ENCODE measurements at regions not wholly inside any gene's neighbourhood (a gene's known extent, or its start where the extent isn't known, plus 50 kb on each side); places are given as distances from the start of the nearest gene placed in this dataset.

DNA sequence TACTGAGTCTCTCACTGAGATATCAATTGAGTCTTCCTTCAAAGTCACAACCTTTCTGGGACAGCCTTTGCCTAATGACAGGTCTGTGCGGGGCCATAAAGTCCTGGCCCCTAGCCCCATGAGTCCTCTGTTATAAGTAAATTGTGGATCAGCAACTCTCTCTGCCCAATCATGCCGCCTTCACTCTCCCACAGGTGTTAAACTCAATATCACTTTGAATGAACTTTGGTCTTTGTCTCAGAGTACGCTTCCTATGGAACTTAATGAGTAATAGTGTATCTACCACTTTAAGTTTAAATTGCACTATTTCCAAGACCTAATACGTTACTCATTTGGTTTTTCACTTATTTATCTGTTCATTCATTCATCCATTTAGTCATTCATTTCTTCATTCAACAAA, 826.4 kb downstream of the TUSC7 start:
- DNase-seq = no peak

DNA sequence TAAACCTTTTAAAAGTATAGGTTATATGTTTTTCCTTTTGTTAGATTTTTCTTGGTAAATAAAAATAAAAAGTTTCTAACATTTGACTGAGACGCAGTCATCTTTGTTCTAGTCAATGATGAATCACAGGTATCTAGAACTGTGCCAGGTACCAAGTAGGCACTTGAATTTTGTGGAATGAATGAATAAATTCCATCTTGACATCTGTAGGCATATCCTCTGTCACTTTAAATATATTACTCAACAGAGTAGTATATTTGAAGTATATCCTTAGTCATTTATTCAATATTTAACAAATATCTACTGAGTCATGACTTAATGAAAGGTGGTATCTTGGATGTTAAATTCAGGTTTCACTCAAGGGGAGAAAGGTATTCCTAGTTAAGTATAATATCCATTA, 828.4 kb downstream of the TUSC7 start:
- no peak for DNase-seq

DNA sequence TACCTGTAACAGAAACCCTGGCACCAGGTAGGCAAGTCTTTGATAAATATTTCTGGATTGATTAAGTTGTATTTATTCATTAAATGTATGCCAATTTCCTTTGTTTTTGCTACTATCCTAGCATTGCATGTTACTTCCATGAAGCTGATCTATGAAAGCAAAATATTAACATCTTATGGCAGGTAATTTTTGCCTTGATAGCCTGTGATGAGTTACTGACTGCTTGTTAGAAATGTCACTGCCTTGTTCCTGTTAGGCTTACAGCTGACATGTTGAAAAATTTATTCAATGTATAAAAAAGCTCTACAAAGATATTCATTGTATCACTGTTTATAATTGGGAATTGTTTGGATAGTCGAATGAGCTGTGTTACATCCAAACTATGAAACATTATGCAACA, 830.1 kb downstream of the TUSC7 start:
- no peak for DNase-seq

DNA sequence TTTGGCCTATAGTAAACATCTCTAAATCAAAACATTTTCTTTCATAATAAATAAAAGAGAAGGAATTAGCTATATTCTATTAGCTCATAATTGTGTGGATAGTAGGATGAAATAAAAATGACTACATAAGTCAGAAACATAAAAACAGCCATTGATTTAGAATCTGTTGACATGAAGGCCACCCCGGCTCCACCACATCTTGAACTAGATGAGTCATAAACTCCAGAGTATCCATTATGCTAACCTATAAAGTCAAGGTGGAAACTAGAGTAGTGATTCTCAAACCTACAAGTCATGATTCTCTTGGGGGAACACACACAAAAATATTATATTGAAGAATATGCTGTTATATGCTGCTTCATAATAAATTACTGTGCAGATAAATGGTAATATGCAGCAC, 831.0 kb downstream of the TUSC7 start:
- DNase-seq = no peak

DNA sequence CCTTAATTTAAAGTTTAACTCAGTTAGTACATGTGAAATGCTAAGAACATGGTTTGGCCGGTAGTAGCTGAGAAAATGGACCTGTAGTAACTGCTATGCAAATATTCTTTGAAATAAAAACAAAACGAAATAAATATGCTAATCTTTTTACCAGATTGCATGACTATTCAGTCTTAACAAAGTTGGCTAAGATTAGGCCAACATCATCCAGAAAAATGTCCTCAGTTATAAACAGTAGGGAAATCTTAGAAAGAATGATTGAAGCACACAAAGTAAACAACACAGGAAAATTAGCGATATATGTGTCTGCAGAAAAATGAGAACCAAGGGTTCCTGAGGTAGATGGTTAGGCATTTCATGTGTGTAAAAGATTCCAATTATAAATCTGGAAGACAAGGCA, 832.1 kb downstream of the TUSC7 start:
- no peak for DNase-seq

DNA sequence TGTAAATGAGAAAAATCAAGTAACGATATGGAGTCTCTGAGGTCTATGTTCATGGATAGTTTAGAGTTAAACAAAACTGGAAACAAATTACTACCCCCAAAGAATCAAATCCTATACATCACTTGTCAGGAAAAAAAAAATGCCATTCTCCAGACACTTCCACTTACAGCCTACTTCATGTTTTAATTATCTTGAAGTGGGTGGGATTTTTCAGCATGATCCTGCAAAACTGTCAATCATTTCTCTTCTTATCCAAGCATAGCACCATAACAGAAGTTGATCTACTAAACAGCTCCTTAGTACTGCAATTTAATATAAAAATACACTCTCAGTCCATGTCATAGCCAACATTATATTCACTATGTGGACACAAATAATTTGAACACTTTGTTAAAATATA, 833.9 kb downstream of the TUSC7 start:
- no peak for DNase-seq

DNA sequence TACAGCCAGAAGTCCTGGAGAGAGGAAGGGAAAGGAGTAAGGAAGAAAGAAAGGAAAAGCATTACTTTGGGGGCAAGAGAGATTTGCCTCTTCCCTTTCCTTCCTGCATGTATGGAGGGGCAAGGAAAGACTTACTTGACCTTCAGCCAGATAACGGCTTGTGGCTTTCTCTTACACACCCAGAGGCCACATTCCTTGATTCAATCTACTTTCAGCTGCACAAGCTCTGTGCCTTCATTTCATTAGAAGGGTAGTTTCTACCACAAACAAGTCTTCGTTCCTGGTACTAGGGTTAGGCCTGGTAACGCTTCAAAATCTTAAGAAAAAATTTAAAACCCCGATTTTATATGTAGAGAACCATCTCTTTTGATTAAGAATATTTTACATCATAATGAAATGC, 835.9 kb downstream of the TUSC7 start:
- no peak for DNase-seq

DNA sequence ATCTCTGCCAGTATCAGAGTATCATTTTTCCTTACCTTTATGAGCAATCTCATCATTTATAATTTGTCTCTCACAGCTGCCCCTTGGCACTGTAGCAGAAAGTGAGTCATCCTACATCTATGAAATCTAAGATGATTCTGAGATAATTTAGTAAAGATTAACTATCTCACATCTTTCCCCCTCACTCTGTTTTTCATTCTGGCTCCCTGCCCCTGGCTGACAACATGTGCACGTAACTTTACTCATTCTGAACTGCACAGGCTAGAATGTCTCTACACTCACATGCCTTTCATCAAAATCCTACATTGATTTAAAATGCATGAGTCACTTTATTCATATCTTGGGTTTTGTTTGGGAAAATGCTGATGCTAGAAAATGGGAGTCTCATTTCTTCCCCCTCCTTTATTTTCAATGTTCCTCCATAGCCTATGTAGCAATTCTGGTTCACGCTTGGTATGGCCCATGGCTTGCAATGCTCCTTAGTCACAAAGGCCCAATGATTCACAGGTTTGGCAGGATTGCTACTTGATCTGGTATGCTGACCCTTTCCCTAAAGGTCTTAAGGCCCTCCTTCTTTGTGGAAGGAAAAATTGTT, 838.5 kb downstream of the TUSC7 start:
- no peak for DNase-seq

DNA sequence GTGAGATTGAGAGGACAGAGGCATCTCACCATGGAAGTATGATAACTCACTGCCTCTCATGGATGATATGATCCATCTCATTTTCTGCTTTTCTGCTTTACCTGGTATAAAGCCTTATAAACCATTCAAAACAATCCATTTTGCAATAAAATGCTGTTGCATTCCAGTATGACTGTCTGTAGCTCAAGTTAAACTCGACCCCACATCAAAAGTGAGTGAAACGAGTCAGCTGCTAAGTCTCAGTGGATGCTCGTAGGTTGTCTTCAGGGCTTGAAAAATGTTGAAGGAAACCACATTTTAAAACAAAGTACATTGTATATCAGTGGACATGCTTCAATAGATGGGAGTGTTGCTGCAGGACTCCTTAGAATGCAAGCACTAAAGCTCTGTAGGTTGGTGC, 839.0 kb downstream of the TUSC7 start:
- no peak for DNase-seq

DNA sequence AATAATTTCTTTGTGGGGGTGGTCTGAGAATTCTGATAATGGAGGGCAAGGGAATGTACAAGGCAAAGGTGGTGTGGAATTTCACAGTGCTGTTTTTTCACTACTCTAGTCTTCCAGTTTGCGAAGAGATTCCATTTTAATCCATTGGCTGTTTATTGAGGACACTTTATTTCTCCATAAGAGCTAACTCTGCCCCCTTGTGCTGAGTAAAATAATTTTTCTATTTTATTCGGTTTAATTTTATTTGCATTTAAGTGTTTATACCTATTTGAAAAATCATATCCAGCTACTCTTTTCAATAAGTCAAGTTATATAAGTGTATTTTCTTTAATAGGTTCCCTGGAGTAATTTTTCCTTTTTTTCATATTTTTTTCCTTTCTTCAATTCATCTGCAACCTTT, 840.1 kb downstream of the TUSC7 start:
- DNase-seq = no peak

DNA sequence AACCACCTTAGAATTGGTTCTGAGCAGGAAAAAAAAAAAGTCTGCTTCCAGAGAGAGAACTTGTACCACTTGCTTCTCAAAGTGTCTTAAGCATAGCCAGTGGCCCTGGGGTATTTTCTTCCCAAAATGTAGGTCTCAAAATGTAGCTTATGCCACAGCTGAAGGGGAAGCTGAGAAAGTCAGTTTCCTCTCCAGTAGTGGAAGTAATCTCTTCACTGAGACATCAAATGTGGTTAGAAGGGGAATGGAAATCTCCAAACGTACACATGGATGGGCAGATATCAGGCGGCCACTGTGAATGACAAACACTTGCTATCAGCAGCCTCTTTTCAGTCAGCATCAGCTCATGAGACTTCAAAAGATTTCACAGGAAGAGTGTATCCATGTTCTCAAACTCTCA, 841.2 kb downstream of the TUSC7 start:
- DNase-seq = no peak

DNA sequence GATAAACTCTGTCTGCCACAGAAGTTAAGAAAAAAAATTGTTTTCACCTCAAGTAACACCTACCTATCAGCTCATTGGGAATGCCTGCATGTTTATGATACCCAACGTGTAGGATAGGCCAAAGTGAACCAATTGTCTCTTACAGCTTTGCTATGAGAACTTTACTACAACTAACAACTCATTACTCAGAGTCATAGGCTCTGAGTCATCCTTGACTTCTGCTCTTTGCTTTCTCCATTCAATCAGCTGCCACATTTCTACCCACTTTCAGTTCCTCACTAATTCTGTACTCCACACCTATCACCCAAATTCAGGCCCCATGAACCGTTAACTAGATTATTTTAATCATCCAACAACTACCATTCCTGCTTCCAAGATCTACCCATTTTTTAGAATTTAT, 843.9 kb downstream of the TUSC7 start:
- no peak for DNase-seq

DNA sequence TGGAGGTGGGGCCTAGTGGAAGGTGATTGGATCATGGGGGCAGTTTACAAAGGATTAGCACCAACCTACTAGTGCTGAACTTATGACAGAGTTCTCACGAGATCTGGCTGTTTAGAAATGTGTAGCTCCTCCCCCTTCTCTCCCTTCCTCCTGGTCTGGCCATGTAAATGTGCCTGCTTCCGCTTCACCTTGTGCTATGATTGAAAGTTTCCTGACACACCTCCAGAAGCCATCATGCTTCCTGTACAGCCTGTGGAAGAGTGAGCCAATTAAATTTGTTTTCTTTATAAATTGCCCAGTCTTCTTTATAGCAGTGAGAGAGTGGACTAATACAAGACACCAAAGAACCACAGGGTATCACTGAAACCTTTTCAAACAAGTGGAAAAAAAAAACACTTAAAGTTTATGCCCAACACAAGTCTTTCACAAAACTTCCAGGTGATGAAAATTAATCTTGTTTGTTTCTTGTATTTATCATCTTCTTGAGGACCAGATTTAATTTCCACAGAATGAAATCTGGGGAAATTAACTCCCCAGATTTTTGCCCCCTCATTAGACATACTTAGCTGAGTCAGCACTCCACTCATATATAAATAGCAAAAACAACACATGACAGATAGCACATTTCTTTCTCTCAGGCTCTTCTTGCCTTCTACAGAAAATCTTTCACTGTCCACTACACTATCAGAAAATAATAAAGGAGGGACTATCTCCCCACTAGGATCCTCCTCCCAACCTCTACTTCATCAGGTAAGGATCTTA, 847.2 kb downstream of the TUSC7 start:
- DNase-seq = no peak

DNA sequence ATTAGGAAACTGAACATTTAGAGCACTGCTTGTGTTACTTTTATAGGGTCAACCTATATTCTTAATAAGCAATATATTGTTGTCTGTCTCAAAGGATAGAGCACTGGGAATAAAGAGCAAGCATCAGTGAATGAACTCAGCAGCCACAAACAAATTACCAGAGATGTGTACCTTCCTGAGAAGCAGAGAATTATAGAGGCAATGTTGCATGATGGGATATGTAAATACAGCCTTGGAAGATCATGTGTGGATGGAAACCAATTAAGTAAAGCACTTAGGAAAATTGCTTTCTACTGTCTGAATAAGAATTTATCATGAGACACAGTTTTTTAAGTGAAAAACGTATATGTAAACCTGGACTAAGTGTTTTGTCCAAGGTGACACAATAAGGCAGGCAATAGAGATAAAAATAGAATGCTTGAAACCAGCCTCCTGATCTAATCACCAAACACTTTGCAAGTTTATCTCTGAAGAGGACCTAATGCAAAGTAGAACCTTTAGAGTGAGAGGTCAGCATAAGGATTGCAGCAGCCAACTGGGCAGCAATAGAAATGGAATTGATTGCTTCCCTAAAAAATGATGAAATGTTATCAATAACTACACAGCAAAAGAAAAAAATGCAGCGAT, 848.0 kb downstream of the TUSC7 start:
- DNase-seq = no peak

DNA sequence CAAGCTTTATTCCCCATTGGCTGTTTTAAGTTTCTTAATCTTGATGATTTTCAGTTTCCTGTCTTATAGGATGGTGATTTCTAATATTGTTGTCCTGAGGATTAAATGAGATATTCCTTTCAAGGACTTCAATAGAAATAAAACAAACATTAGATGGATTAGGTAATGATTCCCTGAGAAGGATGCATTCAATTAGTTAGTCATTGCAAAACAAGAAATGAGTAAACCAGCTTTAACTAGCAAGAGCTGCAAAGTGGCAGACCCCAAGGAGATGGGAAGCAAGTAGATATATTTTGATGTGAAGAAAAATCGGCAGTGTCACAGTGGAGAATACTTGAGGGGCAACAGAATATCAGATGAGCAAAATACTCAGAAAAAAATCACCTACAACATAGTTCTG, 849.1 kb downstream of the TUSC7 start:
- no peak for DNase-seq

DNA sequence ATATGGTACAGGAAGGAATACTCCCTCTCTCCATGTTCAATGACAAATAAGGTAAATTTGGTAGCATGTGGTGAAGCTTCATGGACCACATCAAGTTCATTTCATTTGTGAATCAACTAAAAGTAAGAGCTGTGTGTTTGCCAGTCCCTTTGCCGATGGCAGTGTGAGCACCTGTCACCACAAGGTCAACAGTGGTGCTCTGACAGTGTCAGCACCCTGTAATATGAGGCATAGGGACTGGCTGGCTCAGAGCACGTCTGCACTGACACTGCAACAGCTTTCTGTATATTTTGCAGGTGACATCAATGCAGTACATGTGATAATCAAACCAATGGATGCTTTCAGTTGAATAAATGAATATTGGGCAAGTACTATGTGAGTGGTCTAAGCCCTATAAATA, 852.4 kb downstream of the TUSC7 start:
- no peak for DNase-seq

DNA sequence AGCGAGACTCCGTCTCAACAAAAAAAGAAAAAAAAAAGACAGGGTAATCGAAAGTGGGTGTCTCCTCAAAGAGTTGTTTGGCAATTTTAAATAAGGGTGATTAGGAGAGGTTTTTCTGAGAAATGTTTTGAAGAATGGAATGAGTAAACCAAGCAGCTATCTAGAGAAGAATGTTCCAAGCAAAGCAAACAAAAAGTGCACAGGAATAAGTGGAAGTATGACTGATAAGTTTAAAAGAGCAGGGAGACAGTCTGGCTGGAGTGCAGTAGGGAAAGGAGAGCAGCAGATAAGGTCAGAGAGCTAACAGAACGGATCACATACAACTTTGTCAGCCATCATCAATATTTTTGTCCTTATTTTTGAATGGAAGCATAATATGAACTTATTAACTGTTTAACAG, 853.5 kb downstream of the TUSC7 start:
- DNase-seq = no peak

DNA sequence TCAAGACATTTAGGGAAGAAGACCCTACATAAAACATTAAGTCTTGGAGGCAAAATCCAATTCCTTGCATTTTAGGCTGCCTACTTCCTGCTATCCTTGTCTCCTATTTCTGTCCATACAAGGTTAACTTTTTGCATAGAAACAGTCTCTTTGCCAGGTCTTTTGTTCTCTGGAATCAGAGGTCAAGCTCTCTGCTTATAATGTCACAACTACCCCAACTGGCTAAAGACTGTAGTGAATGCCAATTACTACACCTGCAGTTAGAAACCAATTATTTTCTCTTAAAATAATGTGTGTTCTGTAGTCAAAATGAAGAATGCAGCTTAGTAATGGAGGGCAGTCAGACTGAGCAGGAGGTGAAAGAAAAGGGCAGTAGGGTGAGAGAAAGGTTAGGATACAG, 856.2 kb downstream of the TUSC7 start:
- no peak for DNase-seq

DNA sequence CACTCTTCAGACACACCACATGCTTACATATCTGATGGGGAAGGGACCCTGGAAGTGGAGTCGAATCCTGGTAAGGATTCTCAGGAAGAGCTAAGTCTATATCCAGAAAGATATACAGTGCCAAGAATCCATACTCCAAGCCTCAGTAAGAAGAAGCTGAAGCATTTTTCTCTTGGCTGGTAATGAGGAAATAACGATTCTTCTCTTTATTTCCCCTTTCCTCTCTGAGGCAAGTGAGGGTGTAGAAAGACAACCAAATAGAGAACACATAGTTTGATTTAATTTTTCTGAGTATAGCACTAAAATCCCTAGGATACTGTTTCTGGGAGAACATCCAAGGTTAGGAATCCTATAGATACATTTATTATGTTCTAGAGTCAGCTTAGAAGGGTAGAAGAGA, 857.3 kb downstream of the TUSC7 start:
- no peak for DNase-seq

DNA sequence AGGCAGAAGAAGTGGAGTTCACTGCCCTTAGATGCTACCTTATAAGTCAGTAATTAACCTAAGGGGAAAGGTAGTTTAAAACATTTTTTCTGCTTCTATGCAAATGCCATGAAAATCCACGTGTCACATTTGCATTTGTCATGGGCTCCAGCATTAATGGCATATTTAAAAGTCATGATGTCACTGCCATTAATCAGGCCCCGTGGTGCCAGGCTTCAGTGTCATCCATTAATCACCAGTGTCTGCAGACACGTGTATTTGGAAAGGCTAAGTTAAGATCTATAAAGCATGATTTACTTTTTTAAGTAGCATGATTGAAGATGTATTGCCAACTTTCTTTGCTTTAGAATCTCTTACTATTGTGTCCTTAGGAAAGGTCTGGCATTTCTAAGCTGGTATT, 857.8 kb downstream of the TUSC7 start:
- DNase-seq = no peak

DNA sequence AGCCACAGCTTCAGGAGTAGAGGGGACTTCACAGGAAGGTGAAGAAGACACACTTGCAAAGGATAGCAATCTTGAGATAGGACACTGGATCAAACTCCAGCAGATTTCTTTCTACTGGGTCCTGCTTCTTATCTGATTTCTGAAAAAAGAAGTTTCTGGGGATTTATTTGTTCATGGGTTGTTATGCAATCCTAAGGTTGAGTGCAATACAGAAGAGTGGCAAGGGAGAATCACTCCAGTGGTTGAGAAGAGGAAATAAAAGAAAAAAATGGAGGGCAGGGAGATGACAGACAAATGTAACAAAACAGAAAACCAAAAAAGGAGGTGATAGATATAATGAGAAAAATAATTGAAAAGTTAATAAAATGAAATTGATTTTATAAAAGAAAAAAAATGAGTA, 858.3 kb downstream of the TUSC7 start:
- DNase-seq = no peak

DNA sequence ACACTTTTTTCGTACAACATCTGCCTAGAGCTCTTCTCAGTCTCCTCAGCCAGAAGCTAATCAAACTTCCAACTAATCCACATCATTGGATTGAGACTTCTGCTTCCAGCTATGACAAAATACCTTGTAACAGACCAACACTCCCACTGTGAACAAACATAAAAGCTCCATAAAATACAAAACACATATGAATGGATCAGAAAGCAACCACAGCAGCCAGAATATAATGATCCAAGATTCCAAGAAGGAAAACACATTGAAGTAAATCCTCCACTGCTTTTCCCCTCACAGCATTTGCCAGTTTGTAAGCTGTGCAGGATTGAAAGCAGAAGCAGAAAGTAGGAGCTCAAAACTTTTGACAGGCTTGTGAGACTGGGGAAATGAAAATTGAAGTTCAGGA, 863.2 kb downstream of the TUSC7 start:
- DNase-seq = no peak

DNA sequence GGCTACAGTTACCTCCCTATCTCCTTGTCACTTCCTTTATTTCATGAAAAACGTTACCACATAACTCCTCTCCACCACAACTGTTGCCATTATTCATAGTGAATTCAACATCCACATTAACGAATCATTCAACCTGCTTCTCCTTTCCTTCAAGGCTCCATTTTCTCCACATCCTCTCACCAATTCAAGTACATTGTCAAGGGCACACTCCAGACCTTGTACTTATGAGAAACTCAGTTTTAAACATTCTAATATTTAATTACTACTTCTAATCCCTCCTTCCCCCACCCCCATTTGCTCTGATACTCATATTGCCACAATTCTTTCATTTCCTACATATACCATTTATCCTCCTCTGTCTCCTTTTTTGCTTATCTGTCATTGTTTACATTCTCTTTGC, 871.2 kb downstream of the TUSC7 start:
- DNase-seq = no peak

DNA sequence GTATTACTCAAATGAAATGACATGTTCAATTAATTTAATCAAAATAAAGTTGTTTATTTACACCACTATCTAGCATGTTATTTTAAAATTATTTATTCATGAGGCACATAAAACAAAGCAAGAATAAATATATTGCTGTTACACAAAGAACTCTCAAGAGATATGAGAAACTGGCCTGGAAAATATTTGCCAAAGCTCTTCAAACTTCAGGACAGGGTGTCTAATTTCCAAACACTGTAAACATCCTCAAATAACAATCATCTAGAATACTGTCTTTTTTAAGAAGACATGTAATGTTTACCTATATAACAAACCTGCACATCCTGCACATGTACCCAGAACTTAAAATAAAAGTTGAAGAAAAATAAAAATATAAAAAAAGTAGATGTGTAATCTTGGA, 876.6 kb downstream of the TUSC7 start:
- no peak for DNase-seq

DNA sequence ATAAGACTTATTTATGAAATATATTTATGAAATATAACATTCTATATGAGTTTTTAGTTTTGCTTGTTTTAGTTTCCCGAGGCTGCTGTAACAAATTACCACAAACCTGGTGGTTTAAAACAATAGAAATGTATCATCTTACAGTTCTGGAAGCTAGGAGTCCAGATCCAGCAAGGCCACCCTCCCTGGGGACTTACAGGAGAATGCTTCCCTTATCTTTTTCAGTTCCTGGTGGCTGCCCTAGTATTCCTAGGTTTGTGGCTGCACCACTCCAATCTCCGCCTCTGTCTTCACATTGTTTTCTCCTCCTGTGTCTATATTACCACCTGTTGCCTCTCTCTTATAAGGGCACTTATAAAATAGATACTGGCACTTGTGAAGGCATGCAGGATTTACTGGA, 877.8 kb downstream of the TUSC7 start:
- no peak for DNase-seq
